SIG-M5 treated with dmso at 0.1 percent for 504 hours (cell line): ENCODE measurements at regions not wholly inside any gene's neighbourhood (a gene's known extent, or its start where the extent isn't known, plus 50 kb on each side); places are given as distances from the start of the nearest gene placed in this dataset.
"Not testable (repeated sequence)": the region's sequence is repeated elsewhere in the genome, so short reads cannot be mapped to it uniquely, and the experiment has no call there.

ENCODE experiments used
- DNase-seq: peaks from one replicate; lab custom pipeline; 2025; ENCODE audit not compliant: unreplicated experiment; lab: John Stamatoyannopoulos, UW

DNA sequence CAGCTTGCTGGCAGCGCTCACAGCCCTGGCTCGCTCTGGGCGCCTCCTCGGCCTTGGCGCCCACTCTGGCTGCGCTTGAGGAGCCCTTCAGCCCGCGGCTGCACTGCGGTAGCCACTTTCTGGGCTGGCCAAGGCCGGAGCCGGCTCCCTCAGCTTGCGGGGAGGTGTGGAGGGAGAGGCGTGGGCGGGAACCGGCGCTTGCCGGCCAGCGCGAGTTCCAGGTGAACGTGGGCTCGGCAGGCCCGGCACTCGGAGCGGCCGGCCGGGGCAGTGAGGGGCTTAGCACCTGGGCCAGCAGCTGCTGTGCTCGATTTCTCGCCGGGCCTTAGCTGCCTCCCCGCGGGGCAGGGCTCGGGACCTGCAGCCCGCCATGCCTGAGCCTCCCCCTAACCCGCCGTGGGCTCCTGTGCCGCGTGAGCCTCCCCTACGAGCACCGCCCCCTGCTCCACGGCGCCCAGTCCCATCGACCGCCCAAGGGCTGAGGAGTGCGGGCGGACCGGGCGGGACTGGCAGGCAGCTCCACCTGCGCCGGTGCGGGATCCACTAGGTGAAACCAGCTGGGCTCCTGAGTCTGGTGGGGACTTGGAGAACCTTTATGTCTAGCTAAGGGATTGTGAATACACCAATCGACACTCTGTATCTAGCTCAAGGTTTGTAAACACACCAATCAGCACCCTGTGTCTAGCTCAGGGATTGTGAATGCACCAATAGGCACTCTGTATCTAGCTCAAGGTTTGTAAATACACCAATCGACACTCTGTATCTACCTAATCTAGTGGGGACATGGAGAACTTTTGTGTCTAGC lies 1090.1 kb upstream of the TMPRSS15 start:
- DNase-seq, result not testable (repeated sequence)

DNA sequence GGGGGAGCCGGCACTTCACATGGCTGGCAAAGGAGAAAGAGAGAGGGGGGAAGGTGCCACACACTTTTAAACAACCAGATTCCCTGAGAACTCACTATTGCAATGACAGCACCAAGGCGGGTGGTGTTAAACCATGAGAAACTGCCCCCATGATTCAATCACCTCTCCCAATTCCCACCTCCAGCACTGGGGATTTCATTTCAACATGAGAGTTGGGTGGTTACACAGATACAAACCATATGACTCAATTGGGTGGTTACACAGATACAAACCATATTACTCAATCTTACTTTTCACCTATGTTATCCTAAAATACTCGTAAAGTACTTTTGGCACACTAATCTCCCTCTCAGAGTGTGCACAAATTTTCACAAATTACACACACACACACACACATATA lies 1097.5 kb upstream of the TMPRSS15 start:
- no peak for DNase-seq

DNA sequence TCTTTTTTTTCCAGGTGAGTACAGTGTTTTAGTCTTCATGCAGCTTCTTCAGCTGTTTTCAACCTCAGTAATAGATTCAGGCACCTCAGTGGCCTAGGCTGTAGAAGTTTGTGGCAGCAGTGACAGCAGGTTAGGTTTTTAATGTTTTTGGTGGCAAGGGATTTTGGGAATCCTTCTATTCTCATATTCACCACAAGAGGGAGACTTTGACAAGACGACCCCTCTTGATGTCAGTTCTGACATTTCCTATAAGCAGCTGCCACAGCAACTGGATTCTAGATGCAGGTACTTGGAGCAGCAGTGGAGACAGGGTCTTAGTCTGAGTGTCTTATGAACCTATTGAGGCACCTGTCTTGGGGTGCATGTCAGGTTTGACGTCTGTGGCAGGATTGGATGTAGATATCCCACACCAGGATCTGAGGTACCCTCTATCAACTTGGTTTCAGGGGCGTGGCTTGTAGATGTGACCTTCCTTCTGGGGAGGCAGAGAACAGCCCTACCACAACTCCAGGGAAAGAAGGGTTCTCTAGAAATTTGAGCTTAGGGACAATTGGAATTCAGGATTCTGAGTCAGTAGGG lies 1104.2 kb upstream of the TMPRSS15 start:
- DNase-seq, result peak; percentile 4

DNA sequence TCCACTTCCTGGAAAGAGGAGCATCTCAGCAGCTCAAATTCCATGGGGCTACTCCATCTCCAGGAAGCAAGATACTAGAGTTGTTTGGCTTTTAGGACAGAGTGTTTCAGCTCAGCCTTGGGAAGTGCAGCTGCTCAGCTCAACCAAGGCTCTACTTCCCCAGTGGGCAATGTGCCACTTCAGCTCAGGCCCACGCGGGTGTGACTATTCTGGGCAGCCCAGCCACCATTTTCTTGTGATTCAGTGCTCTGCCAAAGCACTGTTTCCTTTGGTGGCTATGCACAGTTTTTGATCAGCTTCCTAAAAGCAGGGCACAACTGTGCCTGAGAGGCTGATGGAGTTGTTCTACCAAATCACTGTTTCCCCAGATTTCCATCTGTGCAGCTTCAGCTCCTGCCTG lies 1104.9 kb upstream of the TMPRSS15 start:
- no peak for DNase-seq

DNA sequence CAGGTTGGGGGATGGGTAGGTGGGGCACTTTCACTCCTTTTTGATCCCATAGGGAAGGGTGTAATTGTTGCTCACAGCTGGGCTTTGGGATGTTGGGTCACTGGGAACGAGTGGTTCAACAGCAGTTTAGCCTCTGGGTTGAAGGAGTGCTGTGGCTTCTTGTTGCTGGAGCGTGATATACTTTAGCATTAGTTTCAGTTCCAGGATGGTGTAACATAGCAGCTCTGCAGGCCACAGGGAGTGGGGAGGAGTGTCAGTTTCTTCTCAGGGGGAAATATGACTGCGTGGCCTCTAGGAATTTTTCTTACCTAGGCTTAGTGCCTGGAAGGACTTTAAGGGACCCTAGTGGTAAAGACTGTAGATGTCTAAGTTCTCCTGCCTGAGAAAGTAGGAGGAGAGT lies 1105.3 kb upstream of the TMPRSS15 start:
- DNase-seq, result peak; percentile 36

DNA sequence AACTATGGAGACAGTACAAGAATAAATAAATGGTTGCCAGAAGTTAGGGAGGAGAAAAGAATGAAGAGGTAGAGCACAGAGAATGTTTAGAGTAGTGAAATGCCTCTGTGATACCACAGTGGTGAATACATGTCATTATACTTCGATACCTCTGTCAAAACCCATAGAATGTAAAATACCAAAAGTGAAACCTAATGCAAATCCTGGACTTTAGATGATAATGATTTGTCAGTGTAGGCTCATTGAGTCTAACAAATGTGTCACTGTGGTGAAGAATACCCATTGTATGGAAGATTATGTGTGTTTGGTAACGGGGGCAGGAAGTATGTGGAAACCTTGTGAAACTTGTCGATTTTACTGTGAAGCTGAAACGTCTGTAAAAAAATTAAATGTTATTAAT lies 1106.5 kb upstream of the TMPRSS15 start:
- no peak for DNase-seq

DNA sequence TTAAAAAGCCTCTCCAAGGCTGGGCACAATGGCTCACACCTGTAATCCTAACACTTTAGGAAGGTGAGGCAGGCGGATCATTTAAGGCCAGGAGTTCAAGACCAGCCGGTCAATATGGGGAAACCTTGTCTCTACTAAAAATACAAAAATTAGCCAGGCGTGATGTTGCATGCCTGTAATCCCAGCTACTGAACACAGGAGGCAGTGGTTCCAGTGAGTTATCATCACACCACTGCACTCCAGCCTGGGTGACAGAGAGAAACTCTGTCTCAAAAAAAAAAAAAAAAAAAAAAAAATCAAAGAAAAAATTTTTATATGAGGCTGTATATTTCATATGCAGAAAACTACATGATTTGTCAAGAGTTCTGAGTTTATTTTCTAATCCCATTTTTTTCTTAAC lies 1107.1 kb upstream of the TMPRSS15 start:
- no peak for DNase-seq

DNA sequence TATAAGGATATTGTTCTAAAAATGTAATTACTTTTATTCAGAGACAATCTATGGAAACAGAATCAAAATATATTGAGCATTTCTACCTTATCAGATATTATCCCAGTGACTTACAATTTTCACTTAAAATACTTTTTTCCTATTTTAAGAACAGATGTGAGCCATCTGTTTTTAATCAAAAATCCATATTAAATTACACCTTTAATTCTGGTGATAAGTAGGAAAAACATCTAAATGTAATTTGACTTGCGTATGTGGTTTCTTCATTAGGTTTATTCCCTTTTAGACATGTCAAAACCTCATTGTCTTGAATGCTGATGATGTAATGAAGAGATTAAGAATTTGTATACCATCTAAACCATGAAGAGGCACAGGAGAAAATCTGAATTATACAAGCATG lies 1118.8 kb upstream of the TMPRSS15 start:
- DNase-seq, result no peak

DNA sequence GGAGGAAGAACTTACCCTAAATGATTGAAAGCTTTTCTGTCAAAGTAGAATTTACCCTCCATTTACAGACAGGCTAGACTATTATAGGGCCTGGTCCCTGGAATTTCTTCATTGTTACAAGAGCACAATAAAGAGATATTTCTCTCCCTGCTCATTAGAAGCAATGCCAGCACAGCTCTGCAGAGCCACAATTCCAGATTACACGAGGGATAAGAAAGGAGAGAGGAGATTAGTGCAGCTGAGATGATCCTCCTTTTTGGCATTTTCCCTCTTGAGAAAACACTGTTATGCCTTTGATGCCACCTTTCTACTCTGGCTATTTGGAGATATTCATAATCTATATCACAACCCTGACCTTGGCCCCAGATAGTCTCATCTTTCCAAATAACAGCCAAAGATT lies 1119.5 kb upstream of the TMPRSS15 start:
- no peak for DNase-seq

DNA sequence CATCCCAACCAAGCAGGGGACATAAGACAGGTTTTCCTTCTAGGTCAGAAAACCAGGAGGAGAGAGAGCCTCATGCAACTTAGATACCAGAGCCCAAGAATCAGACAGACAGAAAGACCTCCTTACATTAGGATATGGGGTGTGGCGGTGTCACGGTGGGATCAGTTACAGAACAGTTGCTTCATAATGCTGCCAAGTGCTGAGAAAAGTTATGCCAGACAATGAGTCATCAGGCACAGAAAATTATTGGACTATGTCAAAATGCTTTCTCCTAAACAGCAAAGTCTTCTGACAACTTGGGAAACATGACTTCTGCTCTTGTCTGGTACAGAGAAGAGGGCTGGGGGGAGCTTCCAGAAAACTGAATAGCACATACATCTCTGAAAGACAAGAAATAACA lies 1120.2 kb upstream of the TMPRSS15 start:
- DNase-seq, result peak; percentile 79

DNA sequence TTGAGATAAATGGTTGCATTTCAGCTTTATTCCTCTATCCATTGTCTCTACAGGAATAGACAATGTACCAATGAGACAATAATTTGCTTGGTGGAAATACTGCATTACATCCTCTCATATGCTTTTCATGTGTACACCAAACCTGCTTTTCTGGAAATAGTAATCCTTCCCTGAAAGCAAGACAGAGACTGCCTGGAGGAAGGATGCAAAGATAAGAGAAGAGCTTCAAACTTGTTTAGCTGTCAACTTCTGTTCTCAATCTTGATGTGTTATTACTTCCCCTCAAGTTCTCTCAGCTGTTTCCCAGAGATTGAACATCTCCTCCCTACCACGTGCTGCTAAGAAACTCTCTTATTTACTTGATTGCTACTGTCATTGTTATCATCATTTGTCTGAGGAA lies 1125.4 kb upstream of the TMPRSS15 start:
- no peak for DNase-seq

DNA sequence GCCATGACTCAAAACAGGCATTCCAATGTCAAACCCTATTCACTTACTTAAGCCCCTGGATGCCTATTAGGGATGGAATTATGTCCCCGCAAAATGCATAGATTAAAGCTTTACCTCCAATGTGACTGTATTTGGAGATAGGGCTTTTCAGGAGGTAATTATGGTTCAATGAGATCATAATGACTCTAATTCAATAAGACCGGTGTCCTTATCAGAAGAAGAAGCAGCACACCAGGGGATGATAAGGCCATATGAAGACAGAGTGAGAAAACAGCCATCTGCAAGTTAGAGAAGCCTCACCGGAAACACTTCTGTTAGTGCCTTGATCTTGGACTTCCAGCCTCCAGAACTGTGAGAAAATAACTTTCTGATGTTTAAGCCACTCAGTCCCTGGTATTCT lies 1131.8 kb upstream of the TMPRSS15 start:
- DNase-seq, result no peak

DNA sequence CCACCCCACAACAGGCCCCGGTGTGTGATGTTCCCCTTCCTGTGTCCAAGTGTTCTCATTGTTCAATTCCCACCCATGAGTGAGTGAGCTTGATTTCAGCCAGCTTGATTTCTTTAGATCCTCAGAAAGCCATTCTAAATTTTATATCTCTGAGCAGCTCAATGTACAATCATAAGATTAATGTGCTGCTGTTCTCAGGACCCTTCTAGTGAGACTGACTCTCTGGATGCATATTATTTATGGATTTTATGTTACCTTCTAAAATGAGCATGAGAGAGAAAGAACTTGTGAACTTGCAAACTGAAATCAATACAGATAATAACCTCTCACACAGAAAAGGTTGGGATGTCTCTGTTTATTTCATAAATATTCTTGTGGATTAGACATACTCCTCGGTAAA lies 1133.5 kb upstream of the TMPRSS15 start:
- DNase-seq, result no peak

DNA sequence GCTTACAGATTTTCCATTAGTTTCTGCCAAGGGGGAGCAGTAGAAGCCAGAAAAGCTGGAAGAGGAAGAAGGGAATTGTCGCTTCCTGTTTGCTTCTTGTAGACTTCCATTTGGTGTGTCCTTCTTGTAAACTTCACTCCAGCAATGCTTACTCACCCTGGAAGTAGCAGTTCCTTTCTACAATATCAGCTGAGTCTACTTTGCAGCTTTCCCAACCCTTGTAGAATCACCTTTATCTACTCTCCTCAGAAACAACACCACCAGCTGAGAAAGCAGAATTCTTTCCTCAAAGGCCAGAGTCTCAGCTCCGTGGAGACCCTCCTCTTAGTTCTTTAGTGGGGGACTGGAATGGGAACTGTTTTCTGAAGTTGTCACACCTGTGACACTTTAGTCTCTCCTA lies 1136.7 kb upstream of the TMPRSS15 start:
- DNase-seq, result no peak

DNA sequence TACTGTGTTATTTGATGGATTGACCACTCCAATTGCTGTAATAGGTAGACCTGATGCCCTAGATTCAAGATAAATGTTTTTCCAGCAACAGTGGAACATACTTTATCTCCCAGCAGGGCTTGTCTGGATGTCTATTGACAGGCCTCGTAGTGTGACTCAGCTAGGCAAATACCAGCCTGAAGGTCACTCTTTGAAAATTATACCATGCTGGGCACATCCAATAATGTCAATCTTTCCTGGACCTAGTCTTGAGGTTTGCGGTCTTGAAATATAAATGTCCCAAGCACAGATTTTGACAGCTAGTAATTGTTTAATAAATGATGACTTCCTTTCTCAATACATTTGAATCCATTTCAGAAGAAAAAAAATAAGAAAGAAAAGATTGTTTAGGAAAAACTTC lies 1138.0 kb upstream of the TMPRSS15 start:
- DNase-seq, result no peak

DNA sequence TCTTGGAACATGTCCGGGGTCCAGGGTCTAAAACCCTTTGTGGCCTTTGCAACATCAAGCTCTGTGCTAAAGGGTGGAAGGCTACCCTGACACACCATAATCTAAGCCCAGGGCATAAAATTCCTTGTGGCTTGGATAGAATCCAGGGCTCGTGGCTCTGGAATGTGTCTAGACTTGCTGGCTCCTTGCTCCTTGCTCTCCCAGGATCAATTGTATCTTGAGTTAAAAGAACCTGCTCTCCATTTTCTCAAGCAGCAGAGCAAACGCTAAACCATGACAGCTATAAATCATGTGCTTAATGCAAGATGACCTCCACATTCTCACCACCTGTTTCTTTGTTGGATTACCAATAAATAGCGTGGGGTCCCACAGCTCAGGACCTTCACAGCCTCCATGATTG lies 1140.9 kb upstream of the TMPRSS15 start:
- not testable (repeated sequence) for DNase-seq

DNA sequence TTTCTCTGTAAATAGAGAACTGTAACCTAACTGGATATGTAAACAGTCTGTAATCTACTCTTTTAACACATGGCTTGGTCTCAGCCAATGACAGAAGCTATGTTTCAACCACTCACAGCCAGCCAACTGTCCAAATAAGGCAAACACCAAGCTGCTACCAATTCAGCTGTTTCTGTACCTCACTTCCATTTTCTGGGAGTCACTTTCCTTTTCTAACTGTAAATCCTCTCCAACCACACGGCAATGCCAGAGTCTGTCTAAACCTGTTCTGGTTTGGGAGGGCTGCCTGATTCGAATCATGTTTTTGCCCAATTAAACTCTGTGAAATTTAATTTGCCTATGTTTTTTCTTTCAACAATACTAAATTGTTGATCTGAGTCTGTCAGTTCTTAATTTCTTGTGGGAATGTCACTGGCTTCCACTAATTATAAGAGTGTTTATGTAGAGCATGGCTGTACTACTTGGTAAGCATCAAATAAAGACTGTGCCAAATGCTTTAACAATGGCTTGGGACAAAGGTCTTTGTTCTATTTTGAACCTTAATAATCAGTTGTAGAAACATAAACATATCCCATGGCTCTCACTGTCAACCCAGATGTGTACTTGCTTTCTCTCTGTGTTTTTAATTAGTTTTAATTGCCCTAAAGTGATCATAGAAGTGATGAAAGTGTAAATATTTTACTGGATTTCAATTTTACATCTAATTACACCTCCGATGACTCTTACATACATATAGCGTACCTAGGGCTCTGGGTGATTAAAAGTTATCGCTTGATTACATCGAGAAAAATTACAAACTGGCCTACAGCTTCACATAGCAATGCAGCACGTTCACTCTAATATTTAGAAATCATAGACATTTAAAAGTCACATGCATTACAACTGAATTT lies 1144.6 kb upstream of the TMPRSS15 start:
- DNase-seq, result no peak

DNA sequence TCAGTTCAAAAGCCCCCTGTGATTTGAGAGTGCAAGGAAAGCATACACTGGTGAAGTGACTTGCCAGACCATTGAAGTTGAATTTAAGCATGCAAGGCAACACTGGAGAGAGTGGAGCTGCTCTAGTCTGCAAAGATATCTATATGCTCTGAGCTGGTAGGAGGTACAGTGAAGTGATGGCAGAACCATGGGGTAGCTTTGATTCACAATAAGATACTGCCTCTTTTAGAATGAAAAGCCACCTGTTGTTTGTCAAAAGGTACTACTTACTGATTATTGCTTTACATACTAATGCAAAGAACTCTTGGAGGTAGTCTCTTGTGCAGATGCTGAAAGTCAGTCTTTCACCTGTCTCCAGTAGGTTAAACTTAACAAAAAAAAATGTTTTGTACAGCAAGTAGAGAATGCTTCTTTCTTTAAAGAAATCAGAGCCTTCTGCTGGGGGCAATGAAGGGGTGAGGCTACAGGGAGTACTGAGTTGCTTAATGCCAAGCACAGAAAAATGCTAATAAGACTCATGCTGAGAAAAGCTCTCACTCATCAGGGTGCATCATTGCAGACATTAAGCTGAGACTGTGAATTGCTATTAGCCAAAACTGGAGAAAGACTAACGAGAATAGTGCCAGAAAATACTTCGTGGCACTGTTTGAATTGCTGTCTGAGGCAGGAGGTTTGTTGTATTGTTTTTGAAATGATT lies 1150.5 kb upstream of the TMPRSS15 start:
- no peak for DNase-seq

DNA sequence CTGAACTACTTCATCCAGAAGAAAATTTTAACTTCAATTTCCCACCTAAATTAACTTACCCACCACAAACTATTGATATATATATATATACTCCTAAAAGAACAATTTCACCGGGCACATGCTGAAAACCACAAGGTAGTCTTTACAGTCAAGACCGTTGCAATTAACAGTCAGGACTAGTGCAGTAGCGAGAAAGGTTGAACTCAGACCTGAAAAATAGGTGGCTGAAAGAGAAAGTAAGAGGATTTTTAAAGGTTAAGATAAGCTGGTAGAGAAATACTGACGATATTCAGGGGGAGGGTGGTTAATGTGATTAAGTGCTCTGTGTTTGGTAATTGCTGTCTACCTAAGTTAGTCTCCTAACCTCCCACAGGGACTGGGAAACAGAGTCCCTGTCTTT lies 1153.5 kb upstream of the TMPRSS15 start:
- DNase-seq, result no peak

DNA sequence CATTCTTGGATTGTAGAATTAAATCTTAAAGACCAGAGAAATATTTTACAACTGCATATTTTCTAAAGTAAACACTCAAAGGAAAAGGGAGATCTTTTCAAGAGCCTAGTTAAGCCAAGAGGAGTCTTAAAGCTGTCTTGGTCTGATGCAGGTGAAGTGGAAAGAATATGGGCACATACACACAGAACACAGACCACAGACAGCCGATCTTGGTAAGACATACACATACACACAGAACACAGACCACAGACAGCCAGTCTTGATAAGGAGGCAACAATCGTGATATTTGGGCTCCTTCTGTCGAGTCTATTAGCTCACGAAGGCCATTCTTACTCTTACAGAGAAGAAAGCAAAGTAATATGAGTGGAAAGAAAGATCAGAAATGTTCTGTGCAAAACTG lies 1153.9 kb upstream of the TMPRSS15 start:
- DNase-seq, result no peak

DNA sequence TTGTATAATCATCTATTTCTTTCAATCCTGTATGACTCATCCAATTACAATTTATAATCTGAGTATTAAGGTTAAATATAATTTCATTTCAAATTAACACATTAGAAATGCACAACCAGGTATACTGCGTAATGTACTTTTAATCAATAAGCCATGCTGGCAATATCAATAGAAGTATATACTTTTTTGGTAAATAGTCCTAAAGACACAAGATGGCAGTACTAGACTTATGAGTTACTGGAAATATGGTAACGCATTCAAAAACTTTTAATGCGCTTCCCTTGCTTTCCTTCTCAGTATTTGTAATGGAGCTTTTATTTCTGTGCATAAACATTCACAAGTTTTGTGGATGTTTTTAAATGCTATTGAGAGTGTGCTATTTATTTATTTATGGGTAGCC lies 1162.0 kb upstream of the TMPRSS15 start:
- no peak for DNase-seq
